ENCODE measurements at regions not wholly inside any gene's neighbourhood (a gene's known extent, or its start where the extent isn't known, plus 50 kb on each side); places are given as distances from the start of the nearest gene placed in this dataset.
"Not testable (repeated sequence)": the region's sequence is repeated elsewhere in the genome, so short reads cannot be mapped to it uniquely, and the experiment has no call there.

- DNase-seq (ENCODE audit: low spot score), result no peak
These were observed 233.0 kb upstream of the NFIA start for GRCh38 chr1:60849401-60849800.

- peak; percentile 67 for DNase-seq (ENCODE audit: low spot score)
These were observed 233.7 kb upstream of the NFIA start for GRCh38 chr1:60848583-60849188.

GRCh38 chr1:60847855-60848582 lies 234.3 kb upstream of the NFIA start:
- no peak for DNase-seq (ENCODE audit: low spot score)

GRCh38 chr1:60847391-60847790 lies 235.0 kb upstream of the NFIA start:
- DNase-seq (ENCODE audit: low spot score), result no peak

- not testable (repeated sequence) for DNase-seq (ENCODE audit: low spot score)
These were observed 236.7 kb upstream of the NFIA start for GRCh38 chr1:60845659-60846058.

- DNase-seq (ENCODE audit: low spot score), result no peak
These were observed 240.1 kb upstream of the NFIA start for GRCh38 chr1:60842304-60842703.

GRCh38 chr1:60841116-60842046 lies 241.0 kb upstream of the NFIA start:
- no peak for DNase-seq (ENCODE audit: low spot score)

GRCh38 chr1:60840476-60840875 lies 241.9 kb upstream of the NFIA start:
- DNase-seq (ENCODE audit: low spot score), result not testable (repeated sequence)

GRCh38 chr1:60835649-60836048 lies 246.7 kb upstream of the NFIA start:
- DNase-seq (ENCODE audit: low spot score), result no peak

GRCh38 chr1:60833173-60833572 lies 249.2 kb upstream of the NFIA start:
- DNase-seq (ENCODE audit: low spot score), result no peak

- DNase-seq (ENCODE audit: low spot score), result no peak
These were observed 250.0 kb upstream of the NFIA start for GRCh38 chr1:60832367-60832766.

GRCh38 chr1:60831780-60832179 lies 250.6 kb upstream of the NFIA start:
- no peak for DNase-seq (ENCODE audit: low spot score)

GRCh38 chr1:60828944-60829343 lies 253.4 kb upstream of the NFIA start:
- DNase-seq (ENCODE audit: low spot score), result no peak

GRCh38 chr1:60826320-60827094 lies 255.9 kb upstream of the NFIA start:
- no peak for DNase-seq (ENCODE audit: low spot score)

GRCh38 chr1:60825593-60825992 lies 256.8 kb upstream of the NFIA start:
- peak; percentile 16 for DNase-seq (ENCODE audit: low spot score)

GRCh38 chr1:60823151-60823550 lies 259.2 kb upstream of the NFIA start:
- no peak for DNase-seq (ENCODE audit: low spot score)

GRCh38 chr1:60822252-60822651 lies 260.1 kb upstream of the NFIA start:
- no peak for DNase-seq (ENCODE audit: low spot score)

GRCh38 chr1:60821156-60821555 lies 261.2 kb upstream of the NFIA start:
- DNase-seq (ENCODE audit: low spot score), result no peak

- DNase-seq (ENCODE audit: low spot score), result no peak
These were observed 263.2 kb upstream of the NFIA start for GRCh38 chr1:60818969-60819701.

- no peak for DNase-seq (ENCODE audit: low spot score)
These were observed 269.3 kb upstream of the NFIA start for GRCh38 chr1:60813071-60813470.
